Kidney epithelial cell (primary cell): ENCODE measurements at regions not wholly inside any gene's neighbourhood (a gene's known extent, or its start where the extent isn't known, plus 50 kb on each side); places are given as distances from the start of the nearest gene placed in this dataset.

Experiments
- DNase-seq: peaks from one replicate; pipeline ENCODE4 v3.0.0-alpha.2; 2010; ENCODE audit warnings: low read depth
- H3K27me3 ChIP-seq: 2 replicates; pipeline ENCODE4 v1.6.0; 2011; ENCODE audit warnings: low read length; ENCODE audit not compliant: control insufficient read depth, insufficient read depth
- H3K36me3 ChIP-seq: 2 replicates; pipeline ENCODE4 v1.5.1; 2011; ENCODE audit warnings: low read length; ENCODE audit not compliant: control insufficient read depth, insufficient read depth
- H3K4me3 ChIP-seq: 2 replicates; pipeline ENCODE4 v1.5.1; 2011; ENCODE audit warnings: low read depth, mild to moderate bottlenecking, control low read depth, low read length
- CTCF ChIP-seq: IDR thresholded peaks from 2 replicates; pipeline ENCODE4 v1.5.1; 2011; ENCODE audit warnings: mild to moderate bottlenecking, moderate library complexity, low read length, control low read depth, inconsistent platforms; ENCODE audit not compliant: insufficient read depth, poor library complexity, severe bottlenecking

GRCh38 chr3:150267288-150267687 is 140.8 kb upstream of the TSC22D2 start:
- no peak for DNase-seq
- no peak overlapping the region for H3K4me3 ChIP-seq
- no peaks in the 10 kb centered on the region for H3K27me3 ChIP-seq
- TF ChIP-seq CTCF: no peak
- H3K36me3 ChIP-seq: no peaks in the 10 kb centered on the region

- H3K27me3 ChIP-seq: no peaks in the 10 kb centered on the region
- H3K36me3 ChIP-seq: no peaks in the 10 kb centered on the region
- H3K4me3 ChIP-seq: no peak overlapping the region
- TF ChIP-seq CTCF: no peak
- DNase-seq: no peak
Observed at GRCh38 chr3:150265305-150265704, 142.8 kb upstream of the TSC22D2 start.

DNA sequence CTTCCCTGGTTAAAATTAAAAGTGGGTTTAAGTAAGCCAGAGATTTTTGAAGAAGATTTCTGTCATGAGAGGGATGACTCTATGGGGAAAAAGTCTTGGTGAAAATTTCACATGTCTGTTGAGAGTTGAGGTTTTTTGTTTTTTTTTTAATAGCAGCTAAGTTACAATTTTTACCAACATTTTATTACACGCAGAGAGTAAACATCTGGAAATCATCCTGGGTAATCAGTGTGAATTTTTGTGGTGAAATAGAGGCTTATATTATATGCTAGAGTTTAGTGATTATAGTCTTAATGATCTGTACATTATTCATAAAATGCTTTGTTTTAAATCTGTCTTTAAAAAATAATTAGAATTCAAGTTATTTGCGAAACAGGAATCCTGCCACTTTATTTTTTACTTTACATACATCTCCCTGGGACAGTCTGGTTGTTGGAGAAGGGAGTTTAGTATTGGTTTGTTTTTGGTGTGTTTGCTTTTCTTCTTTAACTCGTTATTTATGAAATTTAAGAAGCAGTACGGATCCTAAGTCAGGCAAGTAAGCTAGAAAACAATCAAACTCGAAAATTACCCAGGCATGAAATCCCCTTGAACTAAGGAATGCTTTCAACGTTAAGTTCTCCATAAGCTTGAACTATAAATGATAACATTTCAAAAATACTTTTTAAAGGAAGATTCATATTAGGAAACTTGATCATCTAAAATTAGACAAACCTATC is 143.4 kb upstream of the TSC22D2 start:
- no peak for TF ChIP-seq CTCF
- H3K27me3 ChIP-seq: no peaks in the 10 kb centered on the region
- H3K4me3 ChIP-seq: no peak overlapping the region
- H3K36me3 ChIP-seq: no peaks in the 10 kb centered on the region
- DNase-seq: no peak

DNA sequence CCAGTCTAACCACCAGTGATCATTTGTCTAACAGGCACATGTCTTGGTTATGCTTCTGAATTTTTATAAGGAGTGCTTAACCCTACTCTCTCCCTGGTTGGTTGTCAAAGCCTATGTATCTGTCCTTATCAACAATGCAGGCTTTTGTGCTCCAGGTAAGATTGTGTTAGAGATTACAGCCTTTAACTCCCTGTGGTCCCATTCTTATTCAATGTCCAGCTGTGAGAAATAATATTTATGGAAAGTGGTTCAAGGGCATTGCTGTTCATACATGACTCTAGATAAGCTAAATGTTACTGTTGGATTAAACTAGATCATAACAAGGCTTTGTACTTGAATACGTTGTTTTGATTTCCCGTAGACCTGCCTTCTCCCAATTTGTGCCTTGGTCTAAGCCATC is 146.1 kb upstream of the TSC22D2 start:
- H3K36me3 ChIP-seq: no peaks in the 10 kb centered on the region
- H3K27me3 ChIP-seq: no peaks in the 10 kb centered on the region
- DNase-seq: no peak
- TF ChIP-seq CTCF: no peak
- H3K4me3 ChIP-seq: no peak overlapping the region

DNA sequence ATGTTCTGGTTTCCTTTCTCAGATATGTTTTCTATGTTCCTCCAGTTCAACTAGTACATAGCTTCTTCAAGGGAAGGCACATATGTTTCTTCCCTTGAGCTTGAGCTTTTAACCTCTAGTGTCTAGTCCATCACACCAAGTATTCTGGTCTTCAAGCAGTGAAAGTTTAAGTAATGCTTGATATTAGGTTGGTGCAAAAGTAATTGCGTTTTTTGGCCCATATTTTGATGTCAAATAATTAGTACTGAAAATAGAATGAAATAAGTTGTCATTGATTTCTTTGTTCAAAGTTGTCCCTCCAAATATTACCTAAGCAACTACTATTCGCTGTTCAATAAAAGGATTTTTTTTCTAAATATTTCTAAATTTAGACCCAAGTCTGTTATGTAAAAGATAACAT is 146.7 kb upstream of the TSC22D2 start:
- no peaks in the 10 kb centered on the region for H3K36me3 ChIP-seq
- no peak for DNase-seq
- no peak overlapping the region for H3K4me3 ChIP-seq
- H3K27me3 ChIP-seq: no peaks in the 10 kb centered on the region
- no peak for TF ChIP-seq CTCF

- no peaks in the 10 kb centered on the region for H3K36me3 ChIP-seq
- no peak overlapping the region for H3K4me3 ChIP-seq
- no peak for DNase-seq
- H3K27me3 ChIP-seq: no peaks in the 10 kb centered on the region
- no peak for TF ChIP-seq CTCF
Observed at GRCh38 chr3:150260398-150260710, 147.7 kb upstream of the TSC22D2 start.
